Natural killer cell (primary cell): ENCODE measurements at regions not wholly inside any gene's neighbourhood (a gene's known extent, or its start where the extent isn't known, plus 50 kb on each side); places are given as distances from the start of the nearest gene placed in this dataset.

Experiments used
- ATAC-seq, 3 donors: fragments of 150-1000 bp in 2 of 3; fragments of 200-7000 bp in 1 of 3; cut with Tn5 transposase; 1 replicate in 1 of 3; 2 replicates in 2 of 3; pipeline ENCODE4 v1.10.0; 2021; ENCODE audit warnings: mild to moderate bottlenecking in 2 of 3, moderate library complexity in 2 of 3
- DNase-seq, 2 donors: peaks; one replicate each; pipeline versions ENCODE4 v3.0.0 to v3.0.0-alpha.2; 2013 to 2021; ENCODE audit warnings: mixed read lengths in 1 of 2
- H3K27ac ChIP-seq: one replicate; pipeline ENCODE4 v1.5.1; 2013; ENCODE audit warnings: mild to moderate bottlenecking, low read length
- H3K27me3 ChIP-seq: one replicate; pipeline ENCODE4 v1.6.1; 2013; ENCODE audit warnings: low read length; ENCODE audit not compliant: control insufficient read depth, insufficient read depth
- H3K36me3 ChIP-seq: one replicate; pipeline ENCODE4 v1.6.1; 2013; ENCODE audit warnings: low read length; ENCODE audit not compliant: control insufficient read depth, insufficient read depth
- H3K4me1 ChIP-seq: one replicate; pipeline ENCODE4 v1.6.1; 2013; ENCODE audit warnings: low read length; ENCODE audit not compliant: control insufficient read depth, insufficient read depth
- H3K4me3 ChIP-seq: one replicate; pipeline ENCODE4 v1.5.1; 2013; ENCODE audit warnings: low read length
- H3K9me3 ChIP-seq: one replicate; pipeline ENCODE4 v1.6.1; 2013; ENCODE audit warnings: low read length; ENCODE audit not compliant: control insufficient read depth, insufficient read depth
- H3K27ac Mint-ChIP-seq, 2 donors: one replicate each; pipeline ENCODE4 v1.8.0; 2022; ENCODE audit warnings: mild to moderate bottlenecking in 2 of 2, mixed read lengths in 2 of 2, moderate library complexity in 1 of 2
- H3K27me3 Mint-ChIP-seq, 2 donors: one replicate each; pipeline ENCODE4 v1.8.0; 2022; ENCODE audit warnings: low read depth in 2 of 2, mixed read lengths in 2 of 2
- H3K36me3 Mint-ChIP-seq: one replicate; pipeline ENCODE4 v1.8.0; 2022; ENCODE audit warnings: mixed read lengths
- H3K4me1 Mint-ChIP-seq, 2 donors: one replicate each; pipeline ENCODE4 v1.8.0; 2022; ENCODE audit warnings: mixed read lengths in 2 of 2
- H3K4me3 Mint-ChIP-seq: one replicate; pipeline ENCODE4 v1.8.0; 2022; ENCODE audit warnings: mild to moderate bottlenecking, moderate library complexity, mixed read lengths
- H3K9me3 Mint-ChIP-seq, 2 donors: one replicate each; pipeline ENCODE4 v1.8.0; 2022; ENCODE audit warnings: mixed read lengths in 2 of 2
- WGBS: methylation state at CpG from one replicate; pipeline ENCODE4 v1.1.7; 2013; ENCODE audit warnings: missing lambda C conversion rate; ENCODE audit not compliant: insufficient coverage; 5-methylcytosine and 5-hydroxymethylcytosine counted together
- intact Hi-C: fragments of 100-400 bp; cut with micrococcal nuclease; formaldehyde crosslinking; loops from one replicate; pipeline ENCODE4 v1.14.2; 2022
- TF ChIP-seq, protein P1 (sequence below): fragments of 200-600 bp; IDR thresholded peaks from one replicate; pipeline ENCODE4 v1.8.0; 2022; ENCODE audit warnings: antibody characterized with exemption

DNA sequence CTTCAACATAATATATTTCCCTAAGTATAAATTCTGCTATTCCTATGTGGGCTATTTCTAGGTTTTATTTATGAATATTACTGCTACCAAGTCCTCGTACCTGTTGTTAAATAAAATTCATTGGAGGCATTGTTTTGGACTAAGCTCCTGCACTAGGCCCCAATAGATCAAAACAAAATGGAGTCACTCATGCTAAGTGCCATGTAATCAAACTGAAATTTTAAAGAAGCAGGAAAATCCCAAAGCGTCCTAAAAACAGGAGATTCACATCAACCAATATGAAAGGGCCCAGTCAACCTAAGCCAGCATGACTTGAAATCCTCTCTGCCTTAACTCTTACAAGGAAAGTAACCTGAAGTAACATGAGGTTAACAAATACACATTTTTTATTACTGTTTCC lies 743.2 kb downstream of the TRAM1L1 start:
- TF ChIP-seq, protein P1, sequence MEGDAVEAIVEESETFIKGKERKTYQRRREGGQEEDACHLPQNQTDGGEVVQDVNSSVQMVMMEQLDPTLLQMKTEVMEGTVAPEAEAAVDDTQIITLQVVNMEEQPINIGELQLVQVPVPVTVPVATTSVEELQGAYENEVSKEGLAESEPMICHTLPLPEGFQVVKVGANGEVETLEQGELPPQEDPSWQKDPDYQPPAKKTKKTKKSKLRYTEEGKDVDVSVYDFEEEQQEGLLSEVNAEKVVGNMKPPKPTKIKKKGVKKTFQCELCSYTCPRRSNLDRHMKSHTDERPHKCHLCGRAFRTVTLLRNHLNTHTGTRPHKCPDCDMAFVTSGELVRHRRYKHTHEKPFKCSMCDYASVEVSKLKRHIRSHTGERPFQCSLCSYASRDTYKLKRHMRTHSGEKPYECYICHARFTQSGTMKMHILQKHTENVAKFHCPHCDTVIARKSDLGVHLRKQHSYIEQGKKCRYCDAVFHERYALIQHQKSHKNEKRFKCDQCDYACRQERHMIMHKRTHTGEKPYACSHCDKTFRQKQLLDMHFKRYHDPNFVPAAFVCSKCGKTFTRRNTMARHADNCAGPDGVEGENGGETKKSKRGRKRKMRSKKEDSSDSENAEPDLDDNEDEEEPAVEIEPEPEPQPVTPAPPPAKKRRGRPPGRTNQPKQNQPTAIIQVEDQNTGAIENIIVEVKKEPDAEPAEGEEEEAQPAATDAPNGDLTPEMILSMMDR: no peak
- H3K27ac Mint-ChIP-seq: no peak overlapping the region
- peaks cover 3 to 13% of the 10 kb centered on the region in 2 donors for H3K9me3 Mint-ChIP-seq
- H3K4me1 ChIP-seq: no peaks in the 10 kb centered on the region
- no peaks in the 10 kb centered on the region for H3K9me3 ChIP-seq
- no peak overlapping the region for H3K27ac ChIP-seq
- WGBS: 90% methylated on average over 2 of the region's 2 CpGs
- no peaks in the 10 kb centered on the region for H3K4me1 Mint-ChIP-seq
- ATAC-seq (no peak), DNase-seq (no peak)
- no peaks in the 10 kb centered on the region for H3K36me3 ChIP-seq
- H3K27me3 ChIP-seq: no peaks in the 10 kb centered on the region
- no peaks in the 10 kb centered on the region for H3K27me3 Mint-ChIP-seq
- no peaks in the 10 kb centered on the region for H3K36me3 Mint-ChIP-seq
- no peak overlapping the region for H3K4me3 ChIP-seq
- intact Hi-C loops: no loop called here
- no peak overlapping the region for H3K4me3 Mint-ChIP-seq

DNA sequence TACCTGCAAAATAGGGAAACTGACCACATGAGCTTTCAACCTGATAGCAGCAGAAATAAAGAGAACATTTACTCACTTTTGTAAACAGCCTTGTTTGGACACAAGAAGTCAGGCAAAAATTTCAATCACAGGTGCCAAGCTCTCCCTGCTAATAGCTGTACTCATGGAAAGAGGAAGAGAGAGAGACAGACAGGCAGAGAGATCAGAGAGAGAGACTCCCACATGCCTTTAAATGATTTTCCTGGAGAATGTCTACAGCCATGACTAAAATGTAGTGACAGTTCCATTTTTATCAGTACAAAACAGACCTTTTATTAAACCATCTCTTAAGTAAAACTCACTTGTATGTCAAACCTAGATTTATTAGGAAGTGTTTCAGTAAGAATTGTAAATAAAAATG lies 752.9 kb downstream of the TRAM1L1 start:
- no peaks in the 10 kb centered on the region for H3K9me3 ChIP-seq
- no peaks in the 10 kb centered on the region for H3K4me1 Mint-ChIP-seq
- no peaks in the 10 kb centered on the region for H3K27me3 ChIP-seq
- TF ChIP-seq, protein P1: no peak
- DNase-seq (no peak), ATAC-seq (no peak)
- H3K4me3 Mint-ChIP-seq: no peak overlapping the region
- no peaks in the 10 kb centered on the region for H3K4me1 ChIP-seq
- H3K4me3 ChIP-seq: no peak overlapping the region
- H3K27ac ChIP-seq: no peak overlapping the region
- H3K36me3 Mint-ChIP-seq: no peaks in the 10 kb centered on the region
- H3K36me3 ChIP-seq: no peaks in the 10 kb centered on the region
- H3K9me3 Mint-ChIP-seq: peaks cover 8 to 17% of the 10 kb centered on the region in 2 donors
- no peak overlapping the region for H3K27ac Mint-ChIP-seq
- intact Hi-C loops: no loop called here
- H3K27me3 Mint-ChIP-seq: no peaks in the 10 kb centered on the region

DNA sequence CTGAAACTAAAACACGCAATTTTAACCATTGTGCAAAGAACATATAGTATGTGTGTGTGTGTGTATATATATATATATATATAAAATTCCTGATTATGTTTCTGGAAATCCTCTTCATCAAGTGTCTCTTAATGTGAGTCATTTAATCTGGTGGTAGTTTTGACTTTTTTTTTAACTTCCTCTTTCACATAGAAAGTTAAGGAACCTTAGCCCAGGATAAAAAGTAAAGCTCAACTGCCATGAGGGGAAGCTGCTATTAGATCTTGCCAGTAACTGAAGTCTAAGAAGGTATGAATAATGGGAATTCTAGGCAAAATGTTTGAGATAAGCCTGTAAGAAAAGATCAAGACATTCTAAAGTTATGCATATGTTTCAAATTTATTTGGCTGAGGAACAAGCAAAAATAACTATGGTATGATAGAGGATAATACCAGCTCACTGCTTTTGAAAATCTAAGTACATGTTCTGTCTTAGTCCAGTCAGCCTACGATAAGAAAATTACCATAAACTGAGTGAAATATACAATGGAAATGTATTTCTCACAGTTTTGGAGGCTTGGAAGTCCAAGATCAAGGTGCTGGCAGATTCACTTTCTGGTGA lies 757.0 kb downstream of the TRAM1L1 start:
- Histone ChIP-seq H3K27ac (no peak overlapping the region), H3K36me3 (no peaks in the 10 kb centered on the region), H3K4me1 (no peaks in the 10 kb centered on the region), H3K9me3 (no peaks in the 10 kb centered on the region), H3K27me3 (no peaks in the 10 kb centered on the region), H3K4me3 (no peak overlapping the region)
- Mint-ChIP-seq H3K36me3 (no peaks in the 10 kb centered on the region), H3K27me3 (no peaks in the 10 kb centered on the region), H3K4me1 (no peaks in the 10 kb centered on the region), H3K27ac (no peak overlapping the region), H3K4me3 (no peak overlapping the region), H3K9me3 (peaks cover 4 to 11% of the 10 kb centered on the region in 2 donors)
- intact Hi-C loops: no loop called here
- ATAC-seq (no peak), DNase-seq (no peak)
- 92% methylated on average over 1 of the region's 2 CpGs for WGBS
- TF ChIP-seq, protein P1: no peak

DNA sequence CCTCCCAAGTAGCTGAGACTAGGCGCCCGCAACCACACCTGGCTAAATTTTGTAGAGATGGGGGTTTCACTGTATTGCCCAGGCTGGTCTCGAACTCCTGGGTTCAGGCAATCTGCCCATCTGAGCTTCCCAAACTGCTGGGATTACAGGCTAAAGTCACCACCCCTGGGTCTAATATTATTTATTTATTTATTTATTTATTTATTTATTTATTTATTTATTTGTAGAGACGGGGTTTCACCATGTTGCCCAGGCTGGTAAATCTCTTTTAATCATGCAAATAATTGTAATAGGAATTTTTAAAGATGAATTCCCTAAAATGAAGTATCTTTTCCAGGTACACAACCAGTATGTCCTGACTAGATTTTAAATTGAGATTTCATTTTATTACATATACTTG lies 761.8 kb downstream of the TRAM1L1 start:
- Mint-ChIP-seq H3K36me3 (no peaks in the 10 kb centered on the region), H3K27me3 (no peaks in the 10 kb centered on the region), H3K27ac (no peak overlapping the region), H3K4me3 (no peak overlapping the region), H3K4me1 (no peaks in the 10 kb centered on the region), H3K9me3 (peaks cover 6 to 12% of the 10 kb centered on the region in 2 donors)
- intact Hi-C loops: no loop called here
- Histone ChIP-seq H3K4me1 (no peaks in the 10 kb centered on the region), H3K36me3 (no peaks in the 10 kb centered on the region), H3K27ac (no peak overlapping the region), H3K4me3 (no peak overlapping the region), H3K9me3 (no peaks in the 10 kb centered on the region), H3K27me3 (no peaks in the 10 kb centered on the region)
- ATAC-seq (no peak), DNase-seq (no peak)
- WGBS: 90% methylated on average over 2 of the region's 4 CpGs
- TF ChIP-seq, protein P1: no peak
